Keratinocyte (primary cell): ENCODE measurements at regions not wholly inside any gene's neighbourhood (a gene's known extent, or its start where the extent isn't known, plus 50 kb on each side); places are given as distances from the start of the nearest gene placed in this dataset.

Experiments used
- EZH2 ChIP-seq: IDR thresholded peaks from one replicate; pipeline ENCODE4 v1.6.1; 2012; ENCODE audit warnings: inconsistent platforms, mild to moderate bottlenecking, low read length, moderate library complexity
- TF ChIP-seq, protein P1 (sequence below), 3 experiments: IDR thresholded peaks in 1 of 3; conservative IDR thresholded peaks in 1 of 3; optimal IDR thresholded peaks in 1 of 3; 2 replicates in 2 of 3; 3 replicates in 1 of 3; pipeline versions ENCODE3 to v1.5.1; 2011; ENCODE audit warnings: low read length in 3 of 3, mild to moderate bottlenecking in 3 of 3, moderate library complexity in 2 of 3, control low read depth in 1 of 3, inconsistent platforms in 1 of 3; ENCODE audit not compliant: insufficient read depth in 2 of 3; ENCODE audit errors: extremely low read depth in 1 of 3

DNA sequence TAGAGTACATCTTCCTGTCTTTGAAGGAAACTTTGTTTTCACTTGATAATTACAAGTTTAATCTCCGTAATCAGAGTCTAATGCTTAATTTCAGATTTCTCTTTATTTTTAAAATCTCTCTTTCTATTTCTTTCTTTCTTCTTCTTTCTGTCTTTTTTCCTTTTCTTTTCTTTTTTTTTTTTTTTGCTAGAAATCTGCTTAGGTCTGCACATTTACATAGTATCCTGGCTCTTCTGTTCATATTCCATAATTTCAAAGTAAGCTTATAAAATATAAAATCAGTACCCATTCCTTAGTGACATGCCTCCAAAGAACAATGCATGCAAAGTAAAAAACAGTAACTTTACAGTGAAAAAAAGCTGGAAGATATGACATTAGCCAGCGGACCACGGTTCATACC is 601.7 kb upstream of the VSTM2A start:
- TF ChIP-seq, protein P1, sequence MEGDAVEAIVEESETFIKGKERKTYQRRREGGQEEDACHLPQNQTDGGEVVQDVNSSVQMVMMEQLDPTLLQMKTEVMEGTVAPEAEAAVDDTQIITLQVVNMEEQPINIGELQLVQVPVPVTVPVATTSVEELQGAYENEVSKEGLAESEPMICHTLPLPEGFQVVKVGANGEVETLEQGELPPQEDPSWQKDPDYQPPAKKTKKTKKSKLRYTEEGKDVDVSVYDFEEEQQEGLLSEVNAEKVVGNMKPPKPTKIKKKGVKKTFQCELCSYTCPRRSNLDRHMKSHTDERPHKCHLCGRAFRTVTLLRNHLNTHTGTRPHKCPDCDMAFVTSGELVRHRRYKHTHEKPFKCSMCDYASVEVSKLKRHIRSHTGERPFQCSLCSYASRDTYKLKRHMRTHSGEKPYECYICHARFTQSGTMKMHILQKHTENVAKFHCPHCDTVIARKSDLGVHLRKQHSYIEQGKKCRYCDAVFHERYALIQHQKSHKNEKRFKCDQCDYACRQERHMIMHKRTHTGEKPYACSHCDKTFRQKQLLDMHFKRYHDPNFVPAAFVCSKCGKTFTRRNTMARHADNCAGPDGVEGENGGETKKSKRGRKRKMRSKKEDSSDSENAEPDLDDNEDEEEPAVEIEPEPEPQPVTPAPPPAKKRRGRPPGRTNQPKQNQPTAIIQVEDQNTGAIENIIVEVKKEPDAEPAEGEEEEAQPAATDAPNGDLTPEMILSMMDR (optimal IDR thresholded peaks at IDR 0.05 in 1 of 3, IDR thresholded peaks at IDR 0.05 in 1 of 3, conservative IDR thresholded peaks at IDR 0.05 in 1 of 3; ENCODE audit: extremely low read depth in 1 of 3, insufficient read depth in 2 of 3, low read length in 3 of 3) = no peak
- no peak for TF ChIP-seq EZH2
